Neuronal stem cell (in vitro differentiated cells): ENCODE measurements at regions not wholly inside any gene's neighbourhood (a gene's known extent, or its start where the extent isn't known, plus 50 kb on each side); places are given as distances from the start of the nearest gene placed in this dataset.
A peak's percentile ranks its signal among the peaks of the same experiment; 100 is the strongest.

Source experiments
- DNase-seq: peaks from one replicate; pipeline ENCODE4 v3.0.0-alpha.2; 2013; ENCODE audit warnings: low spot score
- H2AFZ ChIP-seq: one replicate; pipeline ENCODE4 v1.6.1; 2013; ENCODE audit warnings: mild to moderate bottlenecking, low read length, inconsistent platforms
- H2AK5ac ChIP-seq: 2 replicates; pipeline ENCODE4 v1.6.1; 2013; ENCODE audit warnings: low read depth, mild to moderate bottlenecking, inconsistent platforms, low read length, moderate library complexity, mixed read lengths
- H2BK120ac ChIP-seq: 2 replicates; pipeline ENCODE4 v1.6.1; 2013; ENCODE audit warnings: low read depth, mild to moderate bottlenecking, inconsistent platforms, low read length, moderate library complexity, mixed read lengths
- H2BK12ac ChIP-seq: one replicate; pipeline ENCODE4 v1.6.1; 2013; ENCODE audit warnings: low read length, inconsistent platforms
- H2BK15ac ChIP-seq: 2 replicates; pipeline ENCODE4 v1.6.1; 2013; ENCODE audit warnings: mild to moderate bottlenecking, low read length, inconsistent platforms, mixed read lengths
- H2BK5ac ChIP-seq: one replicate; pipeline ENCODE4 v1.6.1; 2013; ENCODE audit warnings: inconsistent platforms, mild to moderate bottlenecking, low read length, moderate library complexity
- H3K14ac ChIP-seq: one replicate; pipeline ENCODE4 v1.6.1; 2013; ENCODE audit warnings: low read length, inconsistent platforms
- H3K18ac ChIP-seq: 2 replicates; pipeline ENCODE4 v1.6.1; 2013; ENCODE audit warnings: low read length, inconsistent platforms
- H3K23ac ChIP-seq: 2 replicates; pipeline ENCODE4 v1.6.1; 2013; ENCODE audit warnings: low read depth, mild to moderate bottlenecking, mixed read lengths, low read length, inconsistent platforms; ENCODE audit not compliant: poor library complexity
- H3K27ac ChIP-seq: replicated peaks from 3 replicates; pipeline ENCODE4 v1.5.1; 2013; ENCODE audit warnings: low read length, inconsistent platforms
- H3K27me3 ChIP-seq, 3 experiments: 2 replicates each; pipeline ENCODE4 v1.6.1; 2013; ENCODE audit warnings: low read length in 3 of 3, mild to moderate bottlenecking in 2 of 3, inconsistent platforms in 1 of 3, low read depth in 1 of 3, mixed read lengths in 1 of 3, moderate library complexity in 1 of 3; ENCODE audit not compliant: control insufficient read depth in 3 of 3, insufficient read depth in 3 of 3
- H3K36me3 ChIP-seq, 2 donors: replicated peaks in 1 of 2; 2 replicates each; pipeline ENCODE4 v1.6.1; 2013; ENCODE audit warnings: low read length in 2 of 2; ENCODE audit not compliant: control insufficient read depth in 2 of 2, insufficient read depth in 2 of 2
- H3K4ac ChIP-seq: 2 replicates; pipeline ENCODE4 v1.6.1; 2013; ENCODE audit warnings: inconsistent platforms, mild to moderate bottlenecking, low read length, moderate library complexity
- H3K4me1 ChIP-seq, 2 donors: 1 replicate in 1 of 2; 2 replicates in 1 of 2; pipeline ENCODE4 v1.6.1; 2013; ENCODE audit warnings: low read length in 2 of 2, low read depth in 1 of 2; ENCODE audit not compliant: control insufficient read depth in 2 of 2, insufficient read depth in 1 of 2
- H3K4me2 ChIP-seq: one replicate; pipeline ENCODE4 v1.6.1; 2013; ENCODE audit warnings: mild to moderate bottlenecking, low read length, inconsistent platforms; ENCODE audit not compliant: insufficient read depth, poor library complexity, severe bottlenecking
- H3K4me3 ChIP-seq, 2 donors: 2 replicates each; pipeline ENCODE4 v1.5.1; 2013; ENCODE audit warnings: low read length in 2 of 2, mild to moderate bottlenecking in 2 of 2, inconsistent platforms in 1 of 2, moderate library complexity in 1 of 2
- H3K79me1 ChIP-seq: one replicate; pipeline ENCODE4 v1.6.1; 2013; ENCODE audit warnings: low read depth, mild to moderate bottlenecking, inconsistent platforms, low read length, moderate library complexity
- H3K9ac ChIP-seq: one replicate; pipeline ENCODE4 v1.6.1; 2013; ENCODE audit warnings: mild to moderate bottlenecking, low read depth, low read length, inconsistent platforms; ENCODE audit not compliant: poor library complexity
- H3K9me3 ChIP-seq, 2 donors: replicated peaks in 1 of 2; 2 replicates each; pipeline versions ENCODE3 to v1.6.1; 2013; ENCODE audit warnings: low read length in 2 of 2, mild to moderate bottlenecking in 2 of 2, inconsistent platforms in 1 of 2, low read depth in 1 of 2, mixed read lengths in 1 of 2, moderate library complexity in 1 of 2; ENCODE audit not compliant: control insufficient read depth in 2 of 2, insufficient read depth in 1 of 2
- H4K8ac ChIP-seq: one replicate; pipeline ENCODE4 v1.6.1; 2013; ENCODE audit warnings: low read depth, mild to moderate bottlenecking, inconsistent platforms, low read length, moderate library complexity
- H4K91ac ChIP-seq: one replicate; pipeline ENCODE4 v1.6.1; 2013; ENCODE audit warnings: low read length, low read depth, mild to moderate bottlenecking, inconsistent platforms; ENCODE audit not compliant: poor library complexity
- WGBS, 2 donors: extraction: QIAGEN DNeasy Blood & Tissue Kit; methylation state at CpG; one replicate each; pipeline ENCODE4 v1.1.7; 2013; ENCODE audit warnings: missing lambda C conversion rate in 2 of 2, mixed read lengths in 1 of 2; ENCODE audit not compliant: insufficient read length in 2 of 2, insufficient replicate concordance in 1 of 2; ENCODE audit errors: extremely low coverage in 2 of 2; 5-methylcytosine and 5-hydroxymethylcytosine counted together

DNA sequence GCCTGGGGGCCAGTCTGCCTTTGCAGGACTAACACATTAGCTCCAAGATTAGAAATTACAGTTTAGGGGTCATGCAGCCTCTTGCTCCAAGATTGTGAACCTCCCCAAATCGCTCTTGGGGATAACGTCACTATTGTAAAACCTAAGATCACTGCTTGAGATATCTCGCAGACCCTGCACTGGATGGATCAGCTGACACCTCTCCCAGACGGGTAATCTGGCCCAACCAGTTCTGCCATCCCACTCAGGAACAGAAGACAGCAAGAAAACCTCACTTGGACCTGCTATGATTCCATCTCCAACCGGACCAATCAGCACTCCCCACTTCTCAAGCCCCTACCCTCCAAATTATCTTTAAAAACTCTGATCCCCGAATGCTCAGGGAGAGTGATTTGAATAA is 431.2 kb downstream of the GPM6A start:
- no peak overlapping the region for H2BK5ac ChIP-seq
- H3K9ac ChIP-seq = no peak overlapping the region
- H3K4me1 ChIP-seq = peaks cover 0 to 2% of the 10 kb centered on the region in 2 donors
- H4K8ac ChIP-seq = no peak overlapping the region
- H3K36me3 ChIP-seq = no peaks in the 10 kb centered on the region
- H4K91ac ChIP-seq = no peak overlapping the region
- no peak overlapping the region for H3K4ac ChIP-seq
- DNase-seq = no peak
- H2AFZ ChIP-seq = no peak overlapping the region
- no peaks in the 10 kb centered on the region for H3K27me3 ChIP-seq
- no peak overlapping the region for H3K18ac ChIP-seq
- H2BK120ac ChIP-seq = no peak overlapping the region
- no peak overlapping the region for H3K4me3 ChIP-seq
- H2BK15ac ChIP-seq = no peak overlapping the region
- WGBS, 2 donors = no CpG with 5 or more reads among the region's 6 CpGs
- no peak overlapping the region for H3K4me2 ChIP-seq
- H3K14ac ChIP-seq = no peak overlapping the region
- H3K27ac ChIP-seq = no peak overlapping the region
- H2AK5ac ChIP-seq = no peak overlapping the region
- peaks cover 0 to 3% of the 10 kb centered on the region in 2 donors for H3K9me3 ChIP-seq
- H2BK12ac ChIP-seq = no peak overlapping the region
- no peak overlapping the region for H3K23ac ChIP-seq
- no peaks in the 10 kb centered on the region for H3K79me1 ChIP-seq

- Histone ChIP-seq H2AK5ac (no peak overlapping the region), H2BK12ac (no peak overlapping the region), H3K14ac (no peak overlapping the region), H3K27me3 (no peaks in the 10 kb centered on the region), H2BK5ac (no peak overlapping the region), H2BK120ac (no peak overlapping the region), H3K4me3 (no peak overlapping the region), H2BK15ac (no peak overlapping the region), H3K9ac (no peak overlapping the region), H2AFZ (no peak overlapping the region), H3K4ac (no peak overlapping the region), H3K27ac (no peak overlapping the region), H3K36me3 (no peaks in the 10 kb centered on the region), H3K9me3 (no peaks in the 10 kb centered on the region), H4K8ac (no peak overlapping the region), H3K4me2 (no peak overlapping the region), H3K23ac (no peak overlapping the region), H3K79me1 (peaks cover 2% of the 10 kb centered on the region), H4K91ac (no peak overlapping the region), H3K18ac (no peak overlapping the region), H3K4me1 (peaks cover 0 to 2% of the 10 kb centered on the region in 2 donors)
- DNase-seq = no peak
- WGBS, 2 donors = no CpG with 5 or more reads among the region's 1 CpG
These were observed 426.3 kb downstream of the GPM6A start for GRCh38 chr4:175385797-175386196.

GRCh38 chr4:175386776-175387507 is 425.1 kb downstream of the GPM6A start:
- Histone ChIP-seq H3K4me1 (peaks cover 0 to 2% of the 10 kb centered on the region in 2 donors), H2BK12ac (no peak overlapping the region), H3K4me2 (no peak overlapping the region), H2AFZ (no peak overlapping the region), H3K36me3 (no peaks in the 10 kb centered on the region), H3K9me3 (no peaks in the 10 kb centered on the region), H4K8ac (no peak overlapping the region), H3K27me3 (no peaks in the 10 kb centered on the region), H3K27ac (no peak overlapping the region), H3K23ac (no peak overlapping the region), H3K79me1 (peaks cover 2% of the 10 kb centered on the region), H3K4me3 (no peak overlapping the region), H3K9ac (no peak overlapping the region), H2BK15ac (no peak overlapping the region), H3K4ac (no peak overlapping the region), H2AK5ac (no peak overlapping the region), H2BK120ac (no peak overlapping the region), H3K18ac (peak overlapping the region; percentile 80), H4K91ac (no peak overlapping the region), H3K14ac (no peak overlapping the region), H2BK5ac (no peak overlapping the region)
- DNase-seq = no peak
- no CpG with 5 or more reads among the region's 9 CpGs for WGBS, 2 donors

GRCh38 chr4:175394208-175394607 is 417.9 kb downstream of the GPM6A start:
- Histone ChIP-seq H3K27ac (no peak overlapping the region), H3K4ac (no peak overlapping the region), H2BK12ac (no peak overlapping the region), H2BK5ac (no peak overlapping the region), H3K9me3 (no peaks in the 10 kb centered on the region), H3K14ac (no peak overlapping the region), H2AK5ac (no peak overlapping the region), H3K9ac (no peak overlapping the region), H4K8ac (no peak overlapping the region), H3K4me2 (no peak overlapping the region), H3K79me1 (no peaks in the 10 kb centered on the region), H3K36me3 (no peaks in the 10 kb centered on the region), H3K4me3 (no peak overlapping the region), H2BK15ac (no peak overlapping the region), H2BK120ac (no peak overlapping the region), H3K4me1 (no peaks in the 10 kb centered on the region), H2AFZ (no peak overlapping the region), H3K18ac (no peak overlapping the region), H3K27me3 (no peaks in the 10 kb centered on the region), H4K91ac (no peak overlapping the region), H3K23ac (no peak overlapping the region)
- no peak for DNase-seq
